ENCODE measurements at regions not wholly inside any gene's neighbourhood (a gene's known extent, or its start where the extent isn't known, plus 50 kb on each side); places are given as distances from the start of the nearest gene placed in this dataset.

DNA sequence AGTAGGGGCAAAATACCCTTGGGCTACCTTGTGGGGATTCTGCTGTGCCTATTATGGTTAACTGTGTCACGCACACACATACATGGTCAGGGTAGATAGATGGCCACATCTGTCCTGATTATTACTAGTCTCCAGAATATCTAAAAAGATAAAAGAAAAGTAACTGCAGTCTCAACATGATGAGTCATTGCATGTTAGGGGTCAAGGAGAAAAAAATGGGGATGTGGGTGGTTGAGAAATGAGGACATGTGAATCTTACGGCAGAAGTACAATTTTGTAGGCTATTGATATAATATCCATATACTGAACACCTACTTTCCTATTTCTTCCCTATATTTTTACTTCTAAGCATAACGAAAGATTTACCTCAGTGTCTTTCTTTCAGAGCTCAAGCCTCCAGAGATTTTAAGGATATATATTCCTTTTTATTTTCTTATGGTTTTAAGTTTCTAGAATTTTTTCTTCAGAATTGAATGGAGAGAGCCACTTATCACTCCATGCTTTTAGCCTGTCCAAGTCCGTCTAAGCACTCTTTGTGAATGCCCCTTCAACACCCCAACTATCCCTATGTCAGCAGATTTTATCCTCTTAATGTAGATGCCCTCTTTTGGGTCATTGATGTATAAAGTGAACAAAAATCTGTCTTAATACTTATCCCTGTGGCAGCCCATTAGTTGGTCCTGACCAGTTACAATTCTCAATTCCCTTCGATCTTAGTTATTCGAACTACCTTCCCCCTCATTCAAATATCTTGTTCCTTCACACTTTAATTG lies 642.2 kb downstream of the IQCM start (continued):
- TF ChIP-seq, protein P1, sequence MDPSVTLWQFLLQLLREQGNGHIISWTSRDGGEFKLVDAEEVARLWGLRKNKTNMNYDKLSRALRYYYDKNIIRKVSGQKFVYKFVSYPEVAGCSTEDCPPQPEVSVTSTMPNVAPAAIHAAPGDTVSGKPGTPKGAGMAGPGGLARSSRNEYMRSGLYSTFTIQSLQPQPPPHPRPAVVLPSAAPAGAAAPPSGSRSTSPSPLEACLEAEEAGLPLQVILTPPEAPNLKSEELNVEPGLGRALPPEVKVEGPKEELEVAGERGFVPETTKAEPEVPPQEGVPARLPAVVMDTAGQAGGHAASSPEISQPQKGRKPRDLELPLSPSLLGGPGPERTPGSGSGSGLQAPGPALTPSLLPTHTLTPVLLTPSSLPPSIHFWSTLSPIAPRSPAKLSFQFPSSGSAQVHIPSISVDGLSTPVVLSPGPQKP (IDR thresholded peaks at IDR 0.05; ENCODE audit: low read depth, low read length): no peak

DNA sequence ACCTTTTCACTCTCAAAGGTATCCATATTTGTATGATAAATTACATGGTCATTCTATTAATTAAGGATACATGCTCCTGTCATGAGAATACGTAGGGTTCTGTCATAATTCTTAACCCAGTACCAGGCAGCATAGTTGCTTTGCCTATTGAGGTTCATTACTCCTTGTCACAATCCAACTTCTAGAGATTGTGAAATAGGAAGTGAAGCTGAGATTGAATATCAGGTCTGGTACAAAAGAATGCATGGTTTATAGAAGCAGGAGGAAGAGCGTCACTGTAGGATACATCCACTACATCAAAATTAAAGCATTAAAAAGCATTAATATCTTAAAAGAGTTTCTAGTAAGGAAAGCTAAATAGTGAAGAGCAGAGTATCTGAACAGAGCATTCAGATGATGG lies 647.0 kb downstream of the IQCM start:
- POLR2A ChIA-PET: no interaction called here
- Histone ChIP-seq H3K27me3 (replicated peaks in 1 of 2; ENCODE audit: control insufficient read depth in 2 of 2, insufficient read depth in 2 of 2, low read length in 1 of 2) (no peaks in the 10 kb centered on the region), H3K79me2 (ENCODE audit: control insufficient read depth, insufficient read depth, low read length) (no peaks in the 10 kb centered on the region), H3K27ac (ENCODE audit: control insufficient read depth, insufficient read depth) (no peak overlapping the region), H2AFZ (ENCODE audit: control insufficient read depth, low read depth, low read length) (no peak overlapping the region), H3K9me3 (replicated peaks; ENCODE audit: control insufficient read depth, insufficient read depth, low read length) (no peaks in the 10 kb centered on the region), H3K9ac (ENCODE audit: control insufficient read depth, insufficient read depth, low read length) (no peak overlapping the region), H3K4me3 (no peak overlapping the region), H3K36me3 (ENCODE audit: control insufficient read depth in 2 of 2, insufficient read depth in 2 of 2, low read length in 1 of 2) (no peaks in the 10 kb centered on the region), H3K4me2 (ENCODE audit: control insufficient read depth, insufficient read depth) (no peak overlapping the region), H4K20me1 (ENCODE audit: control insufficient read depth, insufficient read depth) (no peaks in the 10 kb centered on the region), H3K4me1 (ENCODE audit: control insufficient read depth, insufficient read depth, low read length) (no peaks in the 10 kb centered on the region)
- RAD21 ChIA-PET (ENCODE audit: unreplicated experiment): no interaction called here
- DNase-seq (ENCODE audit: low read depth, low spot score) (no peak), ATAC-seq (no peak), FAIRE-seq (no peak)
- 52% methylated on average over 2 of the region's 2 CpGs for WGBS (ENCODE audit: insufficient coverage, insufficient replicate concordance, low lambda C conversion rate, missing lambda C conversion rate)
- in situ Hi-C loops (cut with MboI) (no loop called here), intact Hi-C loops (cut with micrococcal nuclease; ENCODE audit: unreplicated experiment) (no loop called here)
- SMC1A ChIA-PET (ENCODE audit: uncharacterized antibody, unreplicated experiment): no interaction called here
- CTCF ChIA-PET: no interaction called here
- BruUV-seq (replicated peaks): no TSS peak
- TF ChIP-seq MEF2B (IDR thresholded peaks at IDR 0.05; ENCODE audit: partially characterized antibody, poor library complexity, severe bottlenecking): no peak
- TF ChIP-seq, protein P2, sequence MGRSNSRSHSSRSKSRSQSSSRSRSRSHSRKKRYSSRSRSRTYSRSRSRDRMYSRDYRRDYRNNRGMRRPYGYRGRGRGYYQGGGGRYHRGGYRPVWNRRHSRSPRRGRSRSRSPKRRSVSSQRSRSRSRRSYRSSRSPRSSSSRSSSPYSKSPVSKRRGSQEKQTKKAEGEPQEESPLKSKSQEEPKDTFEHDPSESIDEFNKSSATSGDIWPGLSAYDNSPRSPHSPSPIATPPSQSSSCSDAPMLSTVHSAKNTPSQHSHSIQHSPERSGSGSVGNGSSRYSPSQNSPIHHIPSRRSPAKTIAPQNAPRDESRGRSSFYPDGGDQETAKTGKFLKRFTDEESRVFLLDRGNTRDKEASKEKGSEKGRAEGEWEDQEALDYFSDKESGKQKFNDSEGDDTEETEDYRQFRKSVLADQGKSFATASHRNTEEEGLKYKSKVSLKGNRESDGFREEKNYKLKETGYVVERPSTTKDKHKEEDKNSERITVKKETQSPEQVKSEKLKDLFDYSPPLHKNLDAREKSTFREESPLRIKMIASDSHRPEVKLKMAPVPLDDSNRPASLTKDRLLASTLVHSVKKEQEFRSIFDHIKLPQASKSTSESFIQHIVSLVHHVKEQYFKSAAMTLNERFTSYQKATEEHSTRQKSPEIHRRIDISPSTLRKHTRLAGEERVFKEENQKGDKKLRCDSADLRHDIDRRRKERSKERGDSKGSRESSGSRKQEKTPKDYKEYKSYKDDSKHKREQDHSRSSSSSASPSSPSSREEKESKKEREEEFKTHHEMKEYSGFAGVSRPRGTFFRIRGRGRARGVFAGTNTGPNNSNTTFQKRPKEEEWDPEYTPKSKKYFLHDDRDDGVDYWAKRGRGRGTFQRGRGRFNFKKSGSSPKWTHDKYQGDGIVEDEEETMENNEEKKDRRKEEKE (IDR thresholded peaks at IDR 0.05): no peak
- no peak for TF ChIP-seq ATF3 (IDR thresholded peaks at IDR 0.05; ENCODE audit: borderline replicate concordance, extremely low read depth, low read depth, low read length)
- TF ChIP-seq ZBTB11 (CRISPR knock-in tag; IDR thresholded peaks at IDR 0.05): no peak
- no peak for TF ChIP-seq YBX1 (IDR thresholded peaks at IDR 0.05)
- TF ChIP-seq CHD1 (IDR thresholded peaks at IDR 0.05; ENCODE audit: low read depth, low read length): no peak
- no peak for TF ChIP-seq BRCA1 (IDR thresholded peaks at IDR 0.05; ENCODE audit: low read depth, low read length)
- TF ChIP-seq EED (IDR thresholded peaks at IDR 0.05; ENCODE audit: low read depth): no peak
- TF ChIP-seq CBFB (IDR thresholded peaks at IDR 0.05; ENCODE audit: low read depth): no peak
- TF ChIP-seq CHD4 (IDR thresholded peaks at IDR 0.05): no peak
- TF ChIP-seq SPI1 (IDR thresholded peaks at IDR 0.05; ENCODE audit: borderline replicate concordance, insufficient read depth, low read depth, low read length): no peak
- TF ChIP-seq ZSCAN29 (IDR thresholded peaks at IDR 0.05): no peak
- TF ChIP-seq ATF7 (IDR thresholded peaks at IDR 0.05; ENCODE audit: low read depth): no peak
- no peak for TF ChIP-seq POU2F2 (IDR thresholded peaks at IDR 0.05; ENCODE audit: borderline replicate concordance, low read depth, low read length)

All from GM12878 (cell line).